GM21447 (cell line): ENCODE measurements at regions not wholly inside any gene's neighbourhood (a gene's known extent, or its start where the extent isn't known, plus 50 kb on each side); places are given as distances from the start of the nearest gene placed in this dataset.

Source experiments
- ATAC-seq: cut with Tn5 transposase; IDR thresholded peaks from one replicate; pipeline ENCODE4 v1.9.1; 2021; ENCODE audit not compliant: unreplicated experiment

GRCh38 chr3:117681619-117682018 is 972.0 kb downstream of the TUSC7 start:
- no peak for ATAC-seq

GRCh38 chr3:117687096-117687495 is 977.5 kb downstream of the TUSC7 start:
- no peak for ATAC-seq

- no peak for ATAC-seq
These were observed 979.0 kb downstream of the TUSC7 start for GRCh38 chr3:117688583-117688982.

- ATAC-seq, result no peak
These were observed 981.9 kb downstream of the TUSC7 start for GRCh38 chr3:117691526-117691925.

GRCh38 chr3:117692416-117692995 is 982.9 kb downstream of the TUSC7 start:
- no peak for ATAC-seq

GRCh38 chr3:117695321-117695720 is 985.7 kb downstream of the TUSC7 start:
- no peak for ATAC-seq

- no peak for ATAC-seq
These were observed 986.5 kb downstream of the TUSC7 start for GRCh38 chr3:117695871-117696645.

- ATAC-seq, result no peak
These were observed 987.4 kb downstream of the TUSC7 start for GRCh38 chr3:117696851-117697407.

GRCh38 chr3:117699058-117699457 is 989.5 kb downstream of the TUSC7 start:
- ATAC-seq, result no peak

GRCh38 chr3:117700573-117701360 is 991.2 kb downstream of the TUSC7 start:
- no peak for ATAC-seq

GRCh38 chr3:117705011-117705410 is 995.4 kb downstream of the TUSC7 start:
- ATAC-seq, result no peak

- ATAC-seq, result no peak
These were observed 996.5 kb downstream of the TUSC7 start for GRCh38 chr3:117706037-117706436.

GRCh38 chr3:117706756-117707155 is 997.2 kb downstream of the TUSC7 start:
- no peak for ATAC-seq

- no peak for ATAC-seq
These were observed 999.0 kb downstream of the TUSC7 start for GRCh38 chr3:117708601-117709000.

GRCh38 chr3:117709108-117709507 is 999.5 kb downstream of the TUSC7 start:
- no peak for ATAC-seq

- ATAC-seq, result no peak
These were observed 1000.9 kb downstream of the TUSC7 start for GRCh38 chr3:117710501-117710900.

- ATAC-seq, result no peak
These were observed 1009.8 kb downstream of the TUSC7 start for GRCh38 chr3:117719316-117719926.

- ATAC-seq, result no peak
These were observed 1012.3 kb downstream of the TUSC7 start for GRCh38 chr3:117721866-117722265.

GRCh38 chr3:117722856-117723255 is 1013.3 kb downstream of the TUSC7 start:
- ATAC-seq, result no peak

GRCh38 chr3:117723825-117724224 is 1014.2 kb downstream of the TUSC7 start:
- ATAC-seq, result no peak

- no peak for ATAC-seq
These were observed 1015.7 kb downstream of the TUSC7 start for GRCh38 chr3:117725314-117725713.
